Muscle of leg (tissue), 3 donors: ENCODE measurements at regions not wholly inside any gene's neighbourhood (a gene's known extent, or its start where the extent isn't known, plus 50 kb on each side); places are given as distances from the start of the nearest gene placed in this dataset.
"Not testable (repeated sequence)": the region's sequence is repeated elsewhere in the genome, so short reads cannot be mapped to it uniquely, and the experiment has no call there.

Experiments
- DNase-seq: peaks from one replicate; pipeline ENCODE4 v3.0.0; 2013
- H3K27ac ChIP-seq: one replicate; pipeline ENCODE4 v1.5.1; 2013; ENCODE audit warnings: mild to moderate bottlenecking, low read length, control low read depth
- H3K27me3 ChIP-seq: one replicate; pipeline ENCODE4 v1.6.1; 2013; ENCODE audit warnings: low read length; ENCODE audit not compliant: control insufficient read depth, insufficient read depth
- H3K36me3 ChIP-seq: one replicate; pipeline ENCODE4 v1.6.1; 2013; ENCODE audit warnings: low read length; ENCODE audit not compliant: control insufficient read depth, insufficient read depth
- H3K4me1 ChIP-seq: one replicate; pipeline ENCODE4 v1.6.1; 2013; ENCODE audit warnings: low read length; ENCODE audit not compliant: control insufficient read depth, insufficient read depth
- H3K4me3 ChIP-seq: one replicate; pipeline ENCODE4 v1.5.1; 2013; ENCODE audit warnings: low read length, control low read depth
- H3K9me3 ChIP-seq: replicated peaks from 2 replicates; pipeline ENCODE4 v1.6.1; 2013; ENCODE audit warnings: low read depth, low read length; ENCODE audit not compliant: control insufficient read depth
- WGBS: methylation state at CpG from one replicate; pipeline ENCODE4 v1.1.5; 2013; ENCODE audit warnings: missing lambda C conversion rate; ENCODE audit not compliant: insufficient coverage; 5-methylcytosine and 5-hydroxymethylcytosine counted together

DNA sequence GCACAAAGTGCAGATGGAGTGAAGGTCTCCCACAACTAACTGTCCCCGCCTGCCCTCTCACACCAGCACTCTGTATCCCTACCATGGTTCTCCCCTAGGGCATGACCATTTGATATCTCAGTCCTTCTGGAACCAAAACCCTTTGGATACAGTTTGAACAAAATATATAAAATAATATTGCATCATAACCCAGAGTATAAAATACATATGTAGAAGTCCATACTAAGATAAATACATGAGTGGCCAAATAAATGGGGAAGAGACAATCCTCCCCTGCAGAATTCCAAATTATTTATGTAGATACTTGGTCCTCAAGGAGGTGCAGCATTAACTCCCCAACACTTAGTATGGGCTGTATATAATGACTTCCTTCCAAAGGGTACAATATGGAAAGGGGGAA lies 207.4 kb downstream of the RRAGC start:
- WGBS: no CpG with 5 or more reads among the region's 1 CpG
- no peak for DNase-seq
- no peaks in the 10 kb centered on the region for H3K4me1 ChIP-seq

DNA sequence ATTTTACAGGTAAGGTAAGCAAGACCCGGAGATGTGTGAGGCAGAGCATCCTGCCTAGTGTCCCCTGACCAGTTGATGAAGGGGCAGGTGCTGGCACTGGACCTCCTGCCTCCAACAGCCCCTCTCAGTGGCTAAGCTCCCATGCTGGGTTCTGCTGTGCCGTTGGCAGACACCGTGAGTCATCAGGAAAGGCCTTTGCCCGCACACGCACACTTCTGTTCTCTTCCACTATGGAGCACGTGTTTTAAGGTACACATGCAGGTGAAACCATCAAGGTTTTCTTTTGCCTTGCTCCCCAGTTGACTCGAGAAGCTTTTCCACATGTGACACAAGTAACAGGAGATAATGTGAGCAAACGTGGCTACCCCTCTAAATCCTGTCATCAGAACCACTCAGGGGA lies 207.9 kb downstream of the RRAGC start:
- WGBS: 79% methylated on average over 7 of the region's 8 CpGs
- H3K27me3 ChIP-seq: peaks cover 5% of the 10 kb centered on the region

More for the DNA sequence above, 207.4 kb downstream of the RRAGC start:
- no peak overlapping the region for H3K4me3 ChIP-seq
- no peak overlapping the region for H3K27ac ChIP-seq
- no peaks in the 10 kb centered on the region for H3K36me3 ChIP-seq
- no peaks in the 10 kb centered on the region for H3K9me3 ChIP-seq
- H3K27me3 ChIP-seq: peaks cover 9% of the 10 kb centered on the region

DNA sequence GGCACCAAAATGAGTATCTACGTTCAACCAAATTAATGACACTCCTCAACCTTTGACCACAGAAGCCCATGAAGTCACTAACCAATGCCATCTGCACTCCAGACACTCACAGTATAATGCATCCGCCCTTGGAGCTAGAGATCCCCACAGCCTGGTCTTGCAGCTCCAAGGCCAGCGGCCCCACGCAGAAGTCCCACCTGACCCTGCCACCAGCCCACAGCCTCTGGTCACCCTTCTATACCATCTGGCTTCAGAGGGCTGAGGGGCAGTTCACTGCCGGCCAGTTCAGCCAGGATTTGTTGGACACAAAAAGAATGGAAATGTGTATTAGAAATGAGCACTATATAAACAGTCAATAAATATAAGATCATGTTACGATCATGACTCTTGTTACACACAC lies 211.2 kb downstream of the RRAGC start:
- Histone ChIP-seq H3K27ac (no peak overlapping the region), H3K4me3 (no peak overlapping the region), H3K9me3 (no peaks in the 10 kb centered on the region), H3K36me3 (no peaks in the 10 kb centered on the region), H3K4me1 (no peaks in the 10 kb centered on the region), H3K27me3 (peaks cover 5% of the 10 kb centered on the region)
- WGBS: 85% methylated on average over 4 of the region's 6 CpGs
- no peak for DNase-seq

More for the DNA sequence above, 207.9 kb downstream of the RRAGC start:
- Histone ChIP-seq H3K4me1 (no peaks in the 10 kb centered on the region), H3K9me3 (no peaks in the 10 kb centered on the region), H3K36me3 (no peaks in the 10 kb centered on the region), H3K4me3 (no peak overlapping the region), H3K27ac (no peak overlapping the region)
- DNase-seq: no peak

DNA sequence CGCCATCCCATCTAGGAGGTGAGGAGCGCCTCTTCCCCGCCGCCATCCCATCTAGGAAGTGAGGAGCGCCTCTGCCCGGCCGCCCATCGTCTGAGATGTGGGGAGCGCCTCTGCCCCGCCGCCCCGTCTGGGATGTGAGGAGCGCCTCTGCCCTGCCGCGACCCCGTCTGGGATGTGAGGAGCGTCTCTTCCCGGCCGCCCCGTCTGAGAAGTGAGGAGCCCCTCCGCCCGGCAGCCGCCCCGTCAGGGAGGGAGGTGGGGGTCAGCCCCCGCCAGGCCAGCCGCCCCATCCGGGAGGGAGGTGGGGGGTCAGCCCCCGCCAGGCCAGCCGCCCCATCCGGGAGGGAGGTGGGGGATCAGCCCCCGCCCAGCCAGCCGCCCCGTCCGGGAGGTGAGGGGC lies 212.2 kb downstream of the RRAGC start:
- H3K36me3 ChIP-seq, DNase-seq, H3K4me3 ChIP-seq, H3K27ac ChIP-seq, H3K9me3 ChIP-seq, H3K4me1 ChIP-seq, H3K27me3 ChIP-seq: not testable (repeated sequence)
- 90% methylated on average over 9 of the region's 34 CpGs for WGBS

DNA sequence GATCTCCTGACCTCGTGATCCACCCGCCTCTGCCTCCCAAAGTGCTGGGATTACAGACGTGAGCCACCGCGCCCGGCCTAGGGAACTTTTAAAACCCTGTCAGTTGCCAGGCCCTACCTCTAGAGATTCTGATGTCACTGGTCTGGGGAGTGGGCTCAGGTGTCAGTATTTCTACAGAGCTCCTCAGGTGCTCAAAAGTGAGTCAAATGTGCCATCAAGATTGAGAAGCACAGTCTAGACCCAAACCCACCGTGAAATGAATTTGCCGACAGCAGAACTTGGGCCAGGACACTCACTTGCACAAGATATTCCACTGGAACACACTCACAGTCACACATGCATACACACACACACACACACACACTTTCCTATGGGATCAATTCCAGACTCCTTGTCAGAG lies 215.5 kb downstream of the RRAGC start:
- 82% methylated on average over 5 of the region's 8 CpGs for WGBS
- no peak overlapping the region for H3K4me3 ChIP-seq
- peaks cover 5% of the 10 kb centered on the region for H3K27me3 ChIP-seq
- no peak overlapping the region for H3K27ac ChIP-seq
- no peak for DNase-seq
- no peaks in the 10 kb centered on the region for H3K36me3 ChIP-seq
- no peaks in the 10 kb centered on the region for H3K4me1 ChIP-seq
- H3K9me3 ChIP-seq: no peaks in the 10 kb centered on the region

DNA sequence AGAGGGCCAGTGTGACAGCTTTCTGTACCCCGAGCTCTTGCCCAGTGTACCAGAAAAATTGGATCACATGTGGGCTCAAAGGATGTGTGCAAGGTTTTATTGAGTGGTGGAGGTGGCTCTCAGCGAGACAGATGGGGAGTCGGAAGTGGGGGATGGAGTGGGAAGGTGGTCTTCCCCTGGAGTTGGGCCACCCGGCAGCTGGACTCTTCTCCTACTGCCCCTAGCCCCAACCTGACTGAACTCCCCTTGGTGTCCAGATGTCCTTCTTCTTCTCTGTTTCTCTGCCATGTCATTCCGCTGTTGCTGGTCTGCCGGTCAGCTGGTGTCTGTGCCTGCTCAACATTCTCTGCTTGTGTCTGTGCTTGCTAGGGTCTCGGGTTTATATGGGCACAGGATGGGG lies 217.9 kb downstream of the RRAGC start:
- Histone ChIP-seq H3K9me3 (no peaks in the 10 kb centered on the region), H3K27me3 (peaks cover 4% of the 10 kb centered on the region), H3K4me1 (no peaks in the 10 kb centered on the region), H3K36me3 (no peaks in the 10 kb centered on the region), H3K4me3 (no peak overlapping the region), H3K27ac (no peak overlapping the region)
- WGBS: 89% methylated on average over 1 of the region's 7 CpGs
- no peak for DNase-seq

DNA sequence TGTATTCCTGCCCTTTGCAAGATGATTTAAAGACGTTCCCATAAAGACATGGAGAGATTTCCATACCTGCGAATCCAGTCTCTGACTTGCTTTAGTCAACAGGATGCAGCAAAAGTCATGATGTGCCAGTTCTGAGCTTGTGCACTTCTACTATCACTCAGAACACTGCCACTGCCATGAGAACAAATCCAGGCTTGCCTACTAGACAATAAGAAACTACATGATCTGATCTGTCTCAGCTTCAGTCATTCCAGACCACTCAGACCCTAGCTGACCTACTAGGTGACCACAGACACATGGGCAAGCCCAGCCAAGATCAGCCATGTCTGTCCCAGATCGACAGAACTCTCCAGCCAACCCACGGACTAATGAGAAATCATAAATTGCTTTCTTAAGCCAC lies 219.2 kb downstream of the RRAGC start:
- WGBS: 84% methylated on average over 2 of the region's 4 CpGs
- Histone ChIP-seq H3K4me1 (no peaks in the 10 kb centered on the region), H3K4me3 (no peak overlapping the region), H3K9me3 (no peaks in the 10 kb centered on the region), H3K36me3 (no peaks in the 10 kb centered on the region), H3K27ac (no peak overlapping the region), H3K27me3 (peaks cover 4% of the 10 kb centered on the region)
- DNase-seq: no peak

DNA sequence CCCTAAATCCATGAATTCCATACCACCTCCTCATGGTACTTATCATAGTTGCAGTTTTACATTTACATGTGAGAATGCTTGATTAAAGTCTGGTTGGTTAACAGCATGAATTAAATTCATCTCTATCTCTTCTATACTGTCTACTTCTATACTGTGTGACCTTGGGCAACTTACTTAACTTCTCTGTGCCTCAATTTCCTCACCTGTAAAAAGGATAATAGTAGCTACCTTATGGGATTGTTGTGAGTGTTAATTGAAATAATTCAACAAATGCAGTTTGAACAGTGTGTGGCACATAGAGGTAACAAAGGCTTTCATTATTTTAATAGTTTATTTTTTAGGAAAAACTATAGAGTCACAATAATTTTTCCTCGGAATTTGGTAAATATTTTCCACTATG lies 231.3 kb downstream of the RRAGC start:
- H3K4me3 ChIP-seq: no peak overlapping the region
- DNase-seq: no peak
- no peak overlapping the region for H3K27ac ChIP-seq
- peaks cover 2% of the 10 kb centered on the region for H3K27me3 ChIP-seq
- H3K4me1 ChIP-seq: peaks cover 20% of the 10 kb centered on the region
- WGBS: no CpG with 5 or more reads among the region's 1 CpG
- H3K36me3 ChIP-seq: no peaks in the 10 kb centered on the region
- H3K9me3 ChIP-seq: no peaks in the 10 kb centered on the region

DNA sequence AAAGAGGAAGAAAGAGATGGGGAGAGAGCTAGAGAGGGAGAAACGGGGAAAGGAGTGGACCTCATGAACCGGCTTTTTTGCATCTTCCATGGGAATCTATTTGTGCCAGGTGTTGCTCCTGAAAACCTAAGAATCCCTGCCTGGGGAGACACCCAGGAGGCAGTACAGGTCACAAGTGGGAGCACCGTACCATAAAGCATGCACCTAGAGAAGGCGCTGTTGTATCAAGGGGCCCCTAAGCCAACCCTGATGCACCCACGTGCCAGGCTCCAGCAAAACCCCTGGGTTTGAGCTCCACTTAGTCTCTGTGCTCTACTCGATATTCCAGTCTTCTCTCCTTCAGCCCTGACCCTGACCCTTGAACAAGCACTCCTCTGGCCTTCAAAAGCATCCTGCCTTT lies 233.6 kb downstream of the RRAGC start:
- 58% methylated on average over 6 of the region's 6 CpGs for WGBS
- Histone ChIP-seq H3K4me1 (peaks cover 22% of the 10 kb centered on the region), H3K27ac (no peak overlapping the region), H3K4me3 (no peak overlapping the region), H3K27me3 (peaks cover 2% of the 10 kb centered on the region), H3K9me3 (no peaks in the 10 kb centered on the region), H3K36me3 (no peaks in the 10 kb centered on the region)
- DNase-seq: no peak

DNA sequence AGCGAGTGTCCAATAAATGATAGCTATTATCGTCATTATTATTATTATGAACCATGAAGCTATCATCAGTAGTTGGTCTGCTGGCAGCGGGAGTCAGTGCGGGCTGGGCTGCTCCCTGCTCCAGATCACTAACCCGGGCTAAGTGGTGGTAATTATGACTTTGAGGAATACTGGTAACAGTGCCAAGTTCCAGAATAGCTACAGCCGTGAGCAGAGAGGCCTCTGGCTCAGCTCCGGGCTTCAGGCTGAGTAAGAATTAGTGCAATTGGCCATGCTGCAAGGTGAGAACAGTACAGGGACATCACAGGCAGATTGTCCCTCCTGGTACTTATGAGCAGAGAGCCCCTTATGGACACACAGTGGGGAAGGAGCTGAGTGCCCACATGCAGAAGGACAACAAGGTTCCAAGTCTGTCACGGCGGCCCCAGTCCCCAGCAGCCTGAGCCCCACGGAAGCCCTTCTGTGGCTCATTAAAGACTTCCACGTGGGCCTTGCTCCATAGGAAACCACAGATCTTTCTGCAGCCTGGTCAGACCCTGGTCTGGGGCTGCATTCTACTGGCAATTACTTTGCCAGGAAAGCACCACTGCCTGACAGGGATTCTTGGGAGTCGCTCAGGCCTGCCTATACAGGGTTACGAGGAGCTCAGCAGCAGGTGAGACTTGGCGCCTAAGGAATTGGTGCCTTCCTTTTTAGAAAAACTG lies 235.1 kb downstream of the RRAGC start:
- Histone ChIP-seq H3K36me3 (no peaks in the 10 kb centered on the region), H3K27ac (no peak overlapping the region), H3K4me1 (peaks cover 22% of the 10 kb centered on the region), H3K9me3 (no peaks in the 10 kb centered on the region), H3K4me3 (no peak overlapping the region), H3K27me3 (peaks cover 2% of the 10 kb centered on the region)
- 68% methylated on average over 10 of the region's 14 CpGs for WGBS
- peak; percentile 37 for DNase-seq

DNA sequence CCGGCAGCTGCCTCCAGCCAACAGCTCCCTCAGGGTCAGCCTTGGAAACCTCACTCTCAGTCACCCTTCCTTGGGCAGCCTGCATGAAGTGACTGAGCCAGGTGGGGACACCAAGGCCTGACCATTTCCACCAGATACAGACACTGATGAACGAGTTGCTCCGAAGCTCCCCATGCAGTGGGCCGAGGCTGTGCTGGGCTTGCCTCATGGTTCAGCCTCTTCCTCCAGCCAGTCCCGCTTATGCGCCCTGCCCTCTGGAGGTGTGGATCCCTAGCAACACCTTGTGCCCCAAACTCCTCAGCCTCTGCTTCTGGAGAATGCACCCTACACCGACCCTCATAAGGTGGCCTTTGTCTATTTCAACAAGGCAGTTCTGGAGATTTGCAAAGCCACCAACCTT lies 236.0 kb downstream of the RRAGC start:
- Histone ChIP-seq H3K4me3 (no peak overlapping the region), H3K36me3 (no peaks in the 10 kb centered on the region), H3K27ac (no peak overlapping the region), H3K9me3 (no peaks in the 10 kb centered on the region), H3K27me3 (peaks cover 2% of the 10 kb centered on the region), H3K4me1 (peaks cover 22% of the 10 kb centered on the region)
- DNase-seq: no peak
- 80% methylated on average over 6 of the region's 7 CpGs for WGBS
